Immature natural killer cell (primary cell): ENCODE measurements at regions not wholly inside any gene's neighbourhood (a gene's known extent, or its start where the extent isn't known, plus 50 kb on each side); places are given as distances from the start of the nearest gene placed in this dataset.
"Not testable (repeated sequence)": the region's sequence is repeated elsewhere in the genome, so short reads cannot be mapped to it uniquely, and the experiment has no call there.

Source experiments
- DNase-seq, 3 donors: peaks; one replicate each; pipeline ENCODE4 v3.0.0; 2022; ENCODE audit warnings: mixed read lengths in 1 of 3
- H3K27ac Mint-ChIP-seq, 6 donors: one replicate each; pipeline ENCODE4 v1.8.0; 2020; ENCODE audit warnings: mixed read lengths in 6 of 6, mild to moderate bottlenecking in 5 of 6, inconsistent platforms in 4 of 6, moderate library complexity in 3 of 6
- H3K27me3 Mint-ChIP-seq, 3 donors: one replicate each; pipeline ENCODE4 v1.8.0; 2020 to 2021; ENCODE audit warnings: low read depth in 3 of 3, mild to moderate bottlenecking in 3 of 3, mixed read lengths in 3 of 3, moderate library complexity in 3 of 3, inconsistent platforms in 1 of 3
- H3K36me3 Mint-ChIP-seq, 3 donors: one replicate each; pipeline ENCODE4 v1.8.0; 2020; ENCODE audit warnings: mixed read lengths in 3 of 3, inconsistent platforms in 2 of 3, mild to moderate bottlenecking in 2 of 3
- H3K4me1 Mint-ChIP-seq, 2 donors: one replicate each; pipeline ENCODE4 v1.8.0; 2020; ENCODE audit warnings: inconsistent platforms in 2 of 2, mild to moderate bottlenecking in 2 of 2, mixed read lengths in 2 of 2, moderate library complexity in 1 of 2
- H3K4me3 Mint-ChIP-seq, 5 donors: one replicate each; pipeline ENCODE4 v1.8.0; 2020; ENCODE audit warnings: mild to moderate bottlenecking in 5 of 5, mixed read lengths in 5 of 5, inconsistent platforms in 3 of 5, moderate library complexity in 3 of 5
- H3K9me3 Mint-ChIP-seq, 6 donors: one replicate each; pipeline ENCODE4 v1.8.0; 2020; ENCODE audit warnings: mild to moderate bottlenecking in 6 of 6, mixed read lengths in 6 of 6, inconsistent platforms in 4 of 6, moderate library complexity in 3 of 6

- Mint-ChIP-seq H3K36me3 (no peaks in the 10 kb centered on the region), H3K4me1 (no peaks in the 10 kb centered on the region), H3K27me3 (peaks cover 0 to 16% (median 14%) of the 10 kb centered on the region in 3 donors), H3K9me3 (no peaks in the 10 kb centered on the region), H3K4me3 (no peak overlapping the region), H3K27ac (no peak overlapping the region)
- no peak for DNase-seq
These were observed 79.4 kb downstream of the EMX2 start for GRCh38 chr10:117621795-117622420.

GRCh38 chr10:117622471-117623184 lies 80.1 kb downstream of the EMX2 start:
- Mint-ChIP-seq H3K36me3 (no peaks in the 10 kb centered on the region), H3K4me3 (no peak overlapping the region), H3K27ac (no peak overlapping the region), H3K4me1 (no peaks in the 10 kb centered on the region), H3K27me3 (peaks cover 0 to 13% (median 11%) of the 10 kb centered on the region in 3 donors), H3K9me3 (no peaks in the 10 kb centered on the region)
- DNase-seq = no peak

- Mint-ChIP-seq H3K4me1 (no peaks in the 10 kb centered on the region), H3K27me3 (peaks cover 0 to 9% (median 3%) of the 10 kb centered on the region in 3 donors), H3K27ac (no peak overlapping the region), H3K4me3 (no peak overlapping the region), H3K36me3 (no peaks in the 10 kb centered on the region), H3K9me3 (no peaks in the 10 kb centered on the region)
- DNase-seq = no peak
These were observed 83.7 kb downstream of the EMX2 start for GRCh38 chr10:117626228-117626627.

GRCh38 chr10:117627561-117627960 lies 85.0 kb downstream of the EMX2 start:
- Mint-ChIP-seq H3K27ac (no peak overlapping the region), H3K9me3 (no peaks in the 10 kb centered on the region), H3K36me3 (no peaks in the 10 kb centered on the region), H3K27me3 (peaks cover 0 to 3% (median 1%) of the 10 kb centered on the region in 3 donors), H3K4me3 (no peak overlapping the region), H3K4me1 (no peaks in the 10 kb centered on the region)
- DNase-seq = no peak

GRCh38 chr10:117629717-117630116 lies 87.2 kb downstream of the EMX2 start:
- H3K4me3 Mint-ChIP-seq, H3K27ac Mint-ChIP-seq: not testable (repeated sequence)

GRCh38 chr10:117631276-117632145 lies 89.0 kb downstream of the EMX2 start:
- H3K36me3 Mint-ChIP-seq = no peaks in the 10 kb centered on the region
- DNase-seq = no peak
- H3K4me1 Mint-ChIP-seq = no peaks in the 10 kb centered on the region
- peaks cover 0 to 3% (median under 1%) of the 10 kb centered on the region in 3 donors for H3K27me3 Mint-ChIP-seq
- no peak overlapping the region for H3K4me3 Mint-ChIP-seq
- H3K9me3 Mint-ChIP-seq = peaks cover 0 to 2% (median 0%) of the 10 kb centered on the region in 6 donors
- no peak overlapping the region for H3K27ac Mint-ChIP-seq

More at GRCh38 chr10:117629717-117630116, 87.2 kb downstream of the EMX2 start:
- H3K9me3 Mint-ChIP-seq, H3K36me3 Mint-ChIP-seq, H3K27me3 Mint-ChIP-seq, DNase-seq, H3K4me1 Mint-ChIP-seq: not testable (repeated sequence)

- no peak overlapping the region for H3K27ac Mint-ChIP-seq
- no peaks in the 10 kb centered on the region for H3K36me3 Mint-ChIP-seq
- H3K4me1 Mint-ChIP-seq = no peaks in the 10 kb centered on the region
These were observed 89.9 kb downstream of the EMX2 start for GRCh38 chr10:117632406-117632805.

GRCh38 chr10:117635826-117636225 lies 93.3 kb downstream of the EMX2 start:
- H3K27me3 Mint-ChIP-seq = peaks cover 0 to 8% (median 3%) of the 10 kb centered on the region in 3 donors
- H3K9me3 Mint-ChIP-seq = peaks cover 0 to 2% (median 0%) of the 10 kb centered on the region in 6 donors
- H3K27ac Mint-ChIP-seq = no peak overlapping the region
- no peak for DNase-seq
- H3K36me3 Mint-ChIP-seq = no peaks in the 10 kb centered on the region
- H3K4me3 Mint-ChIP-seq = no peak overlapping the region
- no peaks in the 10 kb centered on the region for H3K4me1 Mint-ChIP-seq

More at GRCh38 chr10:117632406-117632805, 89.9 kb downstream of the EMX2 start:
- no peak overlapping the region for H3K4me3 Mint-ChIP-seq
- H3K9me3 Mint-ChIP-seq = peaks cover 0 to 2% (median 0%) of the 10 kb centered on the region in 6 donors
- peaks cover 0 to 4% (median under 1%) of the 10 kb centered on the region in 3 donors for H3K27me3 Mint-ChIP-seq
- DNase-seq = no peak

GRCh38 chr10:117638200-117638599 lies 95.7 kb downstream of the EMX2 start:
- peaks cover 0 to 7% (median 3%) of the 10 kb centered on the region in 3 donors for H3K27me3 Mint-ChIP-seq
- no peak overlapping the region for H3K4me3 Mint-ChIP-seq
- no peaks in the 10 kb centered on the region for H3K36me3 Mint-ChIP-seq
- H3K27ac Mint-ChIP-seq = no peak overlapping the region
- H3K9me3 Mint-ChIP-seq = peaks cover 0 to 2% (median 0%) of the 10 kb centered on the region in 6 donors
- H3K4me1 Mint-ChIP-seq = no peaks in the 10 kb centered on the region
- DNase-seq = no peak

GRCh38 chr10:117638664-117639200 lies 96.2 kb downstream of the EMX2 start:
- DNase-seq = no peak
- Mint-ChIP-seq H3K4me3 (no peak overlapping the region), H3K36me3 (no peaks in the 10 kb centered on the region), H3K9me3 (peaks cover 0 to 2% (median 0%) of the 10 kb centered on the region in 6 donors), H3K27me3 (peaks cover 0 to 7% (median 3%) of the 10 kb centered on the region in 3 donors), H3K4me1 (no peaks in the 10 kb centered on the region), H3K27ac (no peak overlapping the region)

GRCh38 chr10:117640406-117640805 lies 97.9 kb downstream of the EMX2 start:
- no peaks in the 10 kb centered on the region for H3K36me3 Mint-ChIP-seq
- no peak overlapping the region for H3K4me3 Mint-ChIP-seq
- H3K9me3 Mint-ChIP-seq = peaks cover 0 to 4% (median 0%) of the 10 kb centered on the region in 6 donors
- DNase-seq = no peak
- H3K27me3 Mint-ChIP-seq = peaks cover 0 to 7% (median 5%) of the 10 kb centered on the region in 3 donors
- no peaks in the 10 kb centered on the region for H3K4me1 Mint-ChIP-seq
- no peak overlapping the region for H3K27ac Mint-ChIP-seq

GRCh38 chr10:117646718-117647117 lies 104.2 kb downstream of the EMX2 start:
- Mint-ChIP-seq H3K36me3 (no peaks in the 10 kb centered on the region), H3K4me1 (no peaks in the 10 kb centered on the region), H3K27me3 (peaks cover under 1 to 2% (median 2%) of the 10 kb centered on the region in 3 donors), H3K4me3 (no peak overlapping the region), H3K27ac (no peak overlapping the region), H3K9me3 (peaks cover 0 to 9% (median 2%) of the 10 kb centered on the region in 6 donors)
- DNase-seq = no peak

- Mint-ChIP-seq H3K27me3 (peaks cover 2% of the 10 kb centered on the region in 3 donors), H3K36me3 (no peaks in the 10 kb centered on the region), H3K9me3 (peaks cover 0 to 9% (median 2%) of the 10 kb centered on the region in 6 donors), H3K4me1 (no peaks in the 10 kb centered on the region), H3K4me3 (no peak overlapping the region), H3K27ac (no peak overlapping the region)
- no peak for DNase-seq
These were observed 104.8 kb downstream of the EMX2 start for GRCh38 chr10:117647306-117647705.
